ENCODE measurements at regions not wholly inside any gene's neighbourhood (a gene's known extent, or its start where the extent isn't known, plus 50 kb on each side); places are given as distances from the start of the nearest gene placed in this dataset.
"Not testable (repeated sequence)": the region's sequence is repeated elsewhere in the genome, so short reads cannot be mapped to it uniquely, and the experiment has no call there.

- no peak for DNase-seq (ENCODE audit: low read depth in 4 of 4, low spot score in 3 of 4)
Measured at GRCh38 chr7:1298931-1299885, 66.5 kb downstream of the UNCX start.

DNA sequence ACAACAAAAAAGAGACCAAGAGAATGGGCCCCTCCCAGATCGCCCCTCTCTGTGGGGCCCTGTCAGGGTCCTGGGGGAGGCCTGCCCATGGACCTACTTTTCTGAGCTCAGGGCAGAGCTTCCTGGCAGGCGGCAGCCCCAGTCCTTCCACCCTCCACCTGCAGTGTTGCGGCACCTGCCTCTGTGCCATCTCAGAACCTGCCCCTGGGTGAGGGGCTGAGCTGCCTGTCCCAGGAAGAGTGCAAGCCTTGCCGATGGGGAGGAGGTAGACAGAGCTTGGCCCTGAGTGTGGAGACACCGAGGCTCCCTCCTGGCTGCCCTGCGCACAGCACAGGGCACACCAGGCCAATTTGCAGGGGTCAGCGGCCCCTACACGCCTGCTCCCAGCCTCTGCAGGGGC is 67.5 kb downstream of the UNCX start:
- no peak for DNase-seq (ENCODE audit: low read depth in 4 of 4, low spot score in 3 of 4)

DNA sequence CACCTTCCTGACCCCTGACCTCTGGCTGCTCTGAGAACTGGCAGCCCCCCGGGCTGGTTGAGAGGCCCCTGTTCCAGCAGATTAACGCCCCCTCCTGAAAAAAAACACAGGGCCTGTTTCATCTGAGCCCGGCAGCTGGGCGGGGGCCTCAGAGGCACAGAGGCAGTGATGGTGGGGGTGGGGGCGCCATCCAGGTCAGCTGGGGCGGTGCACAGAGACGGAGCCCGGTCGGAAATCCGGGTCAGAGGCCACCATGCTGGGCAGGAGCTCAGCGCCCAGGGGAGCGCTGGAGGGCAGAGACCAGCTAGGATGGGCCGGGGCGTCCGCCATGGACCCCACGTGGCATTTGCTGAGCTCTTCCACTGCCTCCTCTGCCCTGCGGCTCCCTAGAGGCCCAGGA is 68.0 kb downstream of the UNCX start:
- DNase-seq (ENCODE audit: low read depth in 4 of 4, low spot score in 3 of 4): no peak

GRCh38 chr7:1301054-1301881 is 68.6 kb downstream of the UNCX start:
- no peak for DNase-seq (ENCODE audit: low read depth in 4 of 4, low spot score in 3 of 4)

DNA sequence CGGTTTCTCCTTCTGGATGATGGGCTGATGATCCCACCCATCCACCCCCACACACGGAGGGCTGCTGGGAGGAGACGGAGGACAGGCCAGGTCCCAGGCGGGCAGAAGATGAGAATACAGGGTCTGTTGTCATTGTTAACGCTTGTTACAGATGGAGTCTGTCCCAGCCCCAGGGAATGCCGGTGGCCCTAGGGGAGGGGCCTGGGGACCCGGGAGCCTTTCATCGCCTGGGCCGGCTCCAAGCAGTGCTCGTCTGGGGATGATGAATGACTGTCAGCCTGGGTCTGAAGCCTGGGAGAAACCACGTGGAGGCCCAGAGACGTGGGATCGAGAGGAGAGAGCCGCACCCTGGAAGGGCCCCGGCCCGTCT is 69.2 kb downstream of the UNCX start:
- no peak for DNase-seq (ENCODE audit: low read depth in 4 of 4, low spot score in 3 of 4)

- no peak for DNase-seq (ENCODE audit: low read depth in 4 of 4, low spot score in 3 of 4)
Measured at GRCh38 chr7:1302936-1303335, 70.3 kb downstream of the UNCX start.

GRCh38 chr7:1304011-1304410 is 71.3 kb downstream of the UNCX start:
- DNase-seq (ENCODE audit: low read depth in 4 of 4, low spot score in 3 of 4): not testable (repeated sequence)

DNA sequence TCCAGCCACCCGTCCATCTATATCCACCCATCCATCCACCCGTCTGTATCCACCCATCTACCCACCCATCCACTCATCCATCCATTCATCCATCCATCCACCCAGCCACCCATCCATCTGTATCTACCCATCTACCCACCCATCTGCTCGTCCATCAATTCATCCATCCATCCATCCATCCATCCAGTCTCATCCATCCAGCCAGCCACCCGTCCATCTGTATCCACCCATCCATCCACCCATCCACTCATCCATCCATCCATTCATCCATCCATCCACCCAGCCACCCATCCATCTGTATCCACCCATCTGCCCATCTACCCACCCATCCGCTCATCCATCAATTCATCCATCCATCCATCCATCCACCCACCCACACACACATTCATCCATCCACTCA is 73.2 kb downstream of the UNCX start:
- no peak for DNase-seq (ENCODE audit: low read depth in 4 of 4, low spot score in 3 of 4)

GRCh38 chr7:1307828-1308227 is 75.2 kb downstream of the UNCX start:
- DNase-seq (ENCODE audit: low read depth in 4 of 4, low spot score in 3 of 4): no peak

- DNase-seq (ENCODE audit: low read depth in 4 of 4, low spot score in 3 of 4): no peak
Measured at GRCh38 chr7:1309290-1309689, 76.6 kb downstream of the UNCX start.

- no peak for DNase-seq (ENCODE audit: low read depth in 4 of 4, low spot score in 3 of 4)
Measured at GRCh38 chr7:1309996-1310395, 77.3 kb downstream of the UNCX start.

DNA sequence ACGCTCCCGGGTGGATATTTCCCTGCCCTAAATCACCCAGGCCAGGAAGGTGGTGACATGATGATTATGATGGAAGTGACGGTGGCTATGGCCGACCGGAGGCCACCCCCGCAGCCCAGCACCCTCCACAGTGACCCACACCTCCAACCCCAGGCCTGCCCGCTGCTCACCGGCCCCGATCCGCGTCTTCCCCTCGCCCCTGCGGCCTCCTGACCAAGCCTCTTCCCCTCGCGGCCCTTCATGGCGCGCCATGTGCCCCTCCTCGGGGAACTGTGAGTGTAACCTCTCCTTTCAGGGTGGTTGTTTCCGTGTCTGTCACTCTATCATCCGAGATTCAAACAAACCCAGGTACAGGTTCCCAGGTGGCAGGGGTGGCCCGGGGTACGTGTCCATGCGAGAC is 78.3 kb downstream of the UNCX start:
- DNase-seq (ENCODE audit: low read depth in 4 of 4, low spot score in 3 of 4): no peak

GRCh38 chr7:1311406-1312135 is 78.9 kb downstream of the UNCX start:
- no peak for DNase-seq (ENCODE audit: low read depth in 4 of 4, low spot score in 3 of 4)

- no peak for DNase-seq (ENCODE audit: low read depth in 4 of 4, low spot score in 3 of 4)
Measured at GRCh38 chr7:1312136-1313070, 79.7 kb downstream of the UNCX start.

DNA sequence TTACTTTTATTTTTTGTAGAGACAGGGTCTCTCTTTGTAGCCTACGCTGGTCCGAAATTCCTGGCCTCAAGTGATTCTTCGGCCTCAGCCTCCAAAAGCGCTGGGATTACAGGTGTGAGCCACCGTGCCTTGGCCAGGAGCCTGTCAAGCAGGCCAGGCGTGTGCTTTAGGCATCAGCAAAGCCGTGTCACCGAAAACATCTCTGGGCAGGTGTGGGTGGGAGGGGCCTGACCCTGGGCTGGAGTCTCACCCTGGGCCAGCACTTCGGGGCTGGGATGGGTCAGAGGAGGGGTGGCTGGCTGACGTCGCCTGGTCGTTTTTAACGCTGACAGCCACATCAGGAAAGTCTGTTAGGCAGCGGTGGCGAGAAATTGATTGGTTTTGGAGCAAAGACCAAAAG is 80.9 kb downstream of the UNCX start:
- no peak for DNase-seq (ENCODE audit: low read depth in 4 of 4, low spot score in 3 of 4)

DNA sequence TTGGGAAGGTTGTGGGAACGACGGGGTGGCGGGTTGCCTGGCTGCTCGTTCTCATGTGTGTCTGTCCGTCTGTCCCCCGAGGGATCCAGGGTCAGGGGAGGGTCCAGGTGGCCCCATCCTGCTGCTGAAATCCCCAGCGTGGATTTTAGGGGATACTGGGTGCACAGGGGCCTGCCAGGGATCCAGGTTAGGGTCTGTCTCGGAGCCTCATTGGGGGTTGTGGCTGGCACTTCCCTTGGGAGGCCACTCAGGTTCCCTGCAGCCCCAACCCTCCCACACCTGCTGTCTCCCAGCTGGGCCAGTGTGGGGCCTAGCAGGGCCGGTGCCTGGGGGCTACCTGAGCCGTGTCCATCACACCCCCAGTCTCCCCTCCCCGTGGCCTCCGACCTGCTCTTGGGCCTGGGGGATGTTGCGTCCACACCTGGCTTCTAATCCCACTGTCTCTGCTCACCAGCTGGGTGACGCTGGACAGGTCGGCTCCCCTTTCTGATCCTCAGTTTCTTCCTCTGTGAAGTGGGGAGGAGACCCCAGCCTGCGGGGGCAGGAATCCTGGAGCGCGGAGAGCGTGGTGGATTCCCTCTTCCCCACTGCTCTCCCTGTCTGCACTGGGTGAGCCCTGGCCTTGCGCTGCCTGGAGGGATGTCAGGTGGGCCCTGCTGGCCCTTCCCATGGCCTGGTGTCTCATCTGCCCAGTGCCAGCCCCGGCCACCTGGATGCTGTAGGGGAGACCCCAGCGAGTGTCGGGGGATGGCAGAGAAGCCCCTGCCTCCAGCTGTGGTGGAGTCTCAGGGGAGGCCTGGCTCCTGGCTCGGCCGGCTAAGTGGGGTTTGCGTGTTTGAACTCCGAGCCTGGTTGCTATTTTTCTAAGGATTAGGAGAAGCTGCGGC is 81.6 kb downstream of the UNCX start:
- DNase-seq (ENCODE audit: low read depth in 4 of 4, low spot score in 3 of 4): no peak

DNA sequence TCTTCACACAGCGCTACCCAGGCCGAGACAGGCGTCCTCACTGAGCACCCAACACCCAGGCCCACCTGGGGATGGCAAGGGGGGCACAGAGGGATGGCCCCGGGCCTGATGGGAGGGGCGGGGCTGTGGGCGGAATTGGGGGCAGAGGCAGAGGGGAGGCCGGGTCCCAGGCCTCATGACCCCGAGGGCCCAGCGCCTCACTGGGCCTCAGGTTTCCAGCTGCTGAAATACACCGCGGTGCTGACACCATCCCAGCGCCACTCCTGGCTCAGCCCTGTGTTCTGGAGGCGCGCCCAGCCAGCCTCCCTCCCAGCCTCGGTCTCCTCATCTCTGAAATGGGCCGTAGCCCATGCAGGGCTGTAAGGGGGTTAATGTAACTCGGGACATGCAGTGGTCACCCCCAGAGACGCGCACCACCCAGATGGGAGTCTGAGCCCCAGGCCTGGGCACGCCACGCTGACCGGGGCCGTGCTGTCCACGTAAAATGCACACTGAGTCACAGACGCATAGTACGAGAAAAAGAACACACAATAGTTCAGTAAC is 82.3 kb downstream of the UNCX start:
- DNase-seq (ENCODE audit: low read depth in 4 of 4, low spot score in 3 of 4): no peak

GRCh38 chr7:1316086-1316485 is 83.4 kb downstream of the UNCX start:
- DNase-seq (ENCODE audit: low read depth in 4 of 4, low spot score in 3 of 4): no peak

DNA sequence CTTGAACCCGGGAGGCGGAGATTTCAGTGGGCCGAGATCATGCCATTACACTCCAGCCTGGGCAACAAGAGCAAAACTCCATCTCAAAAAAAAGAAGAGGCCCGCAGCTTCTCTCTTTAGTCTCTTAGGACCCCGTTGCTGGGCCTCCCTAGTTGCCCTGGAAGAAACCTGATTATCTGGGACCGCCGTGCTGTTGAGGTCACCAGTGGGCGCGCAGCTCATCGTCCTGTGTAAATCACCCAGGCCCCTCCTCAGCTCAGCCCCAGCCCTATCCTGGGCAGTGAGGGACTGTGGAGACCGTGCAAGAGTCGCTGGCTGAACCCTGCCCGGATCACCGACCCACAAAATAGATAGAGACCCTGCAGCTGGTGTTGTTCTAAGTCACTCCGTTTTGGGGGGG is 85.0 kb downstream of the UNCX start:
- DNase-seq (ENCODE audit: low read depth in 4 of 4, low spot score in 3 of 4): no peak

Data from right renal pelvis (tissue), 4 donors.